GM21515 (cell line): ENCODE measurements at regions not wholly inside any gene's neighbourhood (a gene's known extent, or its start where the extent isn't known, plus 50 kb on each side); places are given as distances from the start of the nearest gene placed in this dataset.
"Not testable (repeated sequence)": the region's sequence is repeated elsewhere in the genome, so short reads cannot be mapped to it uniquely, and the experiment has no call there.

Experiments used
- ATAC-seq: cut with Tn5 transposase; IDR thresholded peaks from one replicate; pipeline ENCODE4 v1.9.1; 2021; ENCODE audit not compliant: unreplicated experiment

DNA sequence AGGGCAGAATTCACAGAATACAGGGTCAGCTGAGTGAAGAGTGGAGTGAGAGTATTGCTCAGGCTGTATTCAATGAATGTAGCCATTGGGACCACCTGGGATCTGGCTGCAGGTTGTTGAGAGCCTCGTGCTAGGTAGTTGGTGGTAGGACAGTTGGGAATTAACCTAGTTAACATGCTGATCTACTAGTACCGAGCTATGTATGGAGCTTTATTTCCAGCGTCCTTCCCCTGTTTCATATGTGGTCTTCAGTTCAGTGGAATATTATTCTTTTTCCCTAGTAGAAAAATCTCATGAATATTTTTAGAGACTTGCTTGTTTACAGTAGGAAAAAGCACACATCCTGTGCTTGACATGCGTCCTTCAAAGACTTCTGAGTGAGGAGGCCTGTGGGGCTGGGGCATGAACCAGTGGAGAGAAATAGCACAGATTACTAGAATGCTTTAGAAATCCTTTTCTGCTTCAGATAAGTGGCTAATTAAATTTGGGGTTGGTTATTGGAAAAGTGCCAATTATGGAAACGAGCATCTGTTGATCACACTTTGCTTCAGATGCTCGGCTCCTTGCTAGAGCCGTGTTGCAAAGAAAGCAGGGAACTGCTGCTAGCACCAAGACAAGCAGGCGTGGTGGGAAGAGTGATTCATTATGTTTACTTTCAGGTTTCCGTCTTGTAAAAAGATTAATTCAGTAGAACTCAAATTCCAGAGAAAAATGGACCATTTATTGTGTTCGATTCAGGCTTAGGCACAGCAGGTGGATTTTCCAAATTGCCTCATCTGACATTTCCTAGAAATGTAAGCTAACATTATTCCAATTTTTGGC, 53.6 kb downstream of the ARF6 start:
- no peak for ATAC-seq

DNA sequence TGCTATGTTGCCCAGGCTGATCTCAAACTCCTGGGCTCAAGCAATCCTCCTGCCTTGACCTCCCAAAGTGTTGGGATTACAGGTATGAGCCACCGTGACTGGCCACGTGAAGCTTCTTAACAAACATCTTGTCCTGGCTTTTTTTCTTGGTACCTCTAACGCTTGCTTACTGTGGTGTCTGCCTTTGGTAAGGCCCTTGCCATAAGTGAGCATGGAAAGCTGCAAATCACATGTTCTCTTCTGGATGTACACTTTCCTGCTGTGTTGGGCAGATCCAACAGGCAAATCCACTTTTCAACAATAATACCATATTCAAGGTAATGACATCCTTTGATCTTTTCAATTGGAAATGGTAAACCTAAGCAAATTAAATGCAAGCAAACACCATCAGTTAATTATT, 54.6 kb downstream of the ARF6 start:
- ATAC-seq, result no peak

DNA sequence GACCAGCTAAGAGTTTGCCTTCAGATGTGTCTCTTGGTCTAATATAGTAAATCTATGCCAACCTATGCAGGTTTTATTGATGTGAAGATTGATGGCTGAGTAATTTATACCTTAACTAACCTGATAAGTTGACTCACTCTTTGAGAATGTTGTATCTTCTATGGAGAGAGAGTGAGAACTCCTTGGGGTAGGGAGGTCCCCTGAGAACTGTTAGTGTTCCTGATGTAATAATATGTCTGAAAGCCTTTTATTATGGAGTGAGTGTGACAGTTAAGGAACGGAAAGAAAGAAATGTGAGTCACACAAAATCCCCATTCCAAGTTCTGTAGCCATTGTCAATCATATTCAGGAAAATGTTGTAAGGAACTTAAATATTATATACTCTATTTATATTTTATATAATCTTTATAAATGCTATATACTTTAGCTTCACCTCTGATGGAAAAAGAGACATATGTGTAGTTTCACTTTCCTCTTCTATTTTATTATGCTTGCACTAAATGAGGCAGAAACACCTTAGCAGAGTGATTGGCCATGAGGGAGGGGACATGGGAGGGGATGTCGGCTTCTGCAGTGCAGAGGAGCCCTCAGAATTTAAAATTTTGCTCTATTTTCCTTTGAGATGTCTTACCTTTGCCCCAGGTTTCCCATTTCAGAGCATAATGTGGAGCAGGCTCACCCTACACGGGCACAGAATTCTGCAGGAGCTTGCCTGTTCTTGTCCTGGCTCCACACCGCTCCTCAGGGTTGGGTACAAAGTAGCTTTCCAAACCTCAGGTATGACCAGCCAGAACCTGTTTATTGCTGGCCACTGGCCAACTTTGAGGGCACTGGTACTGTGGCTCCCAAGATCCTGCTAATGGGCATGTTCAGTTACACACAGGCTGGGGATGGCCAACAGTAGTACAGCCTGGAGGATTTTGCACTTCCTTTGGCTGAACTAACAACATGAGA, 57.7 kb downstream of the ARF6 start:
- ATAC-seq, result no peak

DNA sequence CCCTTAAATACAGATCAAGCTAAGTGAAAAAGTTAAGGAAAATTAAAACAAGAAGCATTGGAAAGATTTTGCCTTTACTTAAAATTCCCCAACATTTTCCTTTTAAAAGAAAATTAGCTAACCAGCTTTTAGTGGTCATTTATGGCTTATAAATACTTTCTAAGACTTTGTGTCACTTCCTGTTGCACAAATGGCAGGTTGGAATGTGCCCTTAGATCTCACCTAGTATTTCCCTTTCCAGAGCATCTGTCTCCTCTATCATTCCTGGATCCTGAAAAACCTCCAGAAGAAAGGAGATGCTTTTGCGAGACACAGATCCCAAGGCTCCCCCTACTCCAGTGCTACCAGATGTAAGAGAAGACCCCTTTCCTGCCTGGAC, 58.3 kb downstream of the ARF6 start:
- no peak for ATAC-seq

DNA sequence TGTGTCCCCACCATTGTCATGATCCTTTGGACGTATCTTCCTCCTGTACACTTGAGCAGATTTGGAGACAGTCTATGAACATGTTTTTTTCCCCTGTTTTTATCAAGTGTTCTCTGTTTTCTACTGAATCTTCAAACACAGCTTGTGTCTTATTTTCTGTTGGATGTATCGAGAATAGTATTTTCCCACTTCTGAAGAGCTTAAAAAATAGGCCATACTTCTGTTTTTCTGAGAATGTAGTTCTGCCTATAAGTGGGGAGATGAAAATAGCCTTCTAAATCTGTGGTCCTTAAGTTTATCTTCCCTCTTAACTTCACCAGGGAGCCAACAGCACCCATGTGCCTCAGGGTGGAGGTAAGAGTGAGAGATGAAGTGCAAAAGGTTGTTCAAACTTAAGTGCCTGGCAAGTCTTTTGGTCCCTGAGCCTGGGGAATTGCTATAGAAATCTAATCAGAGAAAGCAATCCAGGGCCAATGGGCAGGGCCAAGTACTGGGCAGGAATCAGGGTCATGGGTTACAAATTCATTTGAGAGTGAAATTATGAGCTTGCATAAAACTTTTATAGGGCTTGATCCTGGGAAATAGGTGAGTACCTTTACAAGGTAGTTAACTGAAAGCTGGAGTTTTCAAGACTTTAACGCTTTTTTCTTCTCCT, 58.9 kb downstream of the ARF6 start:
- no peak for ATAC-seq

DNA sequence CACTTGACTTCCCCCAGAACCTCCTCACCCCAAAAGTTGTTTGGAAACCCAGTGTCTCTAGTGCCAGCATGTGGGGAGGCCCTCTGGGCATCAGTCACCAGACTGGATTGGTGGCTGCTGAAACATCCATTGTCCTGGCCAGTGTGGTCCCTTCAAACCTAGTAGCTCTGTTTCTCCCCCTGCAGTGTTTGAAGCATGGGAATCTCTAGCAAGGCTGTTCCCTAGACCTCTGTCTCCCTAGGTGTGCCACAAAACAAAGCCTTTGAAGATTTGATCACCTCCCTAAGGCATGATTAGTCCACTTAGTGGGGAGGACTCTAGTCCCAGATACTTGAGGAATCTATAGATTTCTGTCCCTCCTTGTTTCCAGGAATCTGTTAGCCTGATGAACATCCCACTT, 60.3 kb downstream of the ARF6 start:
- ATAC-seq, result no peak

DNA sequence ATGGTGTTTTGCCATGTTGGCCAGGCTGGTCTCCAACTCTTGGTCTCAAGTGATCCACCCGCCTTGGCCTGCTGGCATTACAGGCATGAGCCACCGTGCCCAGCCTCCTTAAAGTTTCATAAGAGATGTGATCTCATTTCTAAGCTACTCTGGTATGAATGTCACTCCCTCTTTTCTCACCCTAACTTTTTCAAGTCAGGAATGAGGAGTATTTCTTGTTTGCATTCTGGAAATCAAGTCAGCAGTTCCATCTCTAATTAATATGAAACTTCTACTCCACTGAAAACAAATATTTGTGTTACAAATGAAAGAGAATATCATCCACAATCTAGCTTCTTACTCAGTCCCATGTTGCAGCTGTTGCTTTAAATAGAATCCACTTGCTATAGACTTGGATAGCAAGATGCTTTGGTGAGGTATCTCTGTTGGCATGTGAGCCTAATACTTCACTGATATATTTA, 61.3 kb downstream of the ARF6 start:
- ATAC-seq, result no peak

DNA sequence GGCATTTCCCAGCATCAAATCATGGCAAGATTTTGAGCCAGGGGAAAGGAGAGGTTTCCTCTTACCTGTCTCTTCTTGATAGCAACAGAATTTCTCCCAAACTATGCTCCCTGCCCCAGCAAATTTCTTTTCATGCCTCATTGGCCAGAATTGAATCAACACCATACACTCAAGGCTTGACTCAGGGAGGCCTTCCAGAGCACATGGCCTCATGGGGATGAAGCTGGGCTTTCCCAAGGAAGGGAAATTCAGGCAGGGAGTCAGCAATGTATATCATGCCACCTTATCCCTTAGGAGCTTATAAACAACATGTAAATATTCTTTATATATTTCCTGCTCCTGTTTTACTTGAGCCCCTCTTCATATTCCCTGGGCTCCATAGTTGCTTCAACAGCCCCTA, 62.1 kb downstream of the ARF6 start:
- ATAC-seq, result no peak

DNA sequence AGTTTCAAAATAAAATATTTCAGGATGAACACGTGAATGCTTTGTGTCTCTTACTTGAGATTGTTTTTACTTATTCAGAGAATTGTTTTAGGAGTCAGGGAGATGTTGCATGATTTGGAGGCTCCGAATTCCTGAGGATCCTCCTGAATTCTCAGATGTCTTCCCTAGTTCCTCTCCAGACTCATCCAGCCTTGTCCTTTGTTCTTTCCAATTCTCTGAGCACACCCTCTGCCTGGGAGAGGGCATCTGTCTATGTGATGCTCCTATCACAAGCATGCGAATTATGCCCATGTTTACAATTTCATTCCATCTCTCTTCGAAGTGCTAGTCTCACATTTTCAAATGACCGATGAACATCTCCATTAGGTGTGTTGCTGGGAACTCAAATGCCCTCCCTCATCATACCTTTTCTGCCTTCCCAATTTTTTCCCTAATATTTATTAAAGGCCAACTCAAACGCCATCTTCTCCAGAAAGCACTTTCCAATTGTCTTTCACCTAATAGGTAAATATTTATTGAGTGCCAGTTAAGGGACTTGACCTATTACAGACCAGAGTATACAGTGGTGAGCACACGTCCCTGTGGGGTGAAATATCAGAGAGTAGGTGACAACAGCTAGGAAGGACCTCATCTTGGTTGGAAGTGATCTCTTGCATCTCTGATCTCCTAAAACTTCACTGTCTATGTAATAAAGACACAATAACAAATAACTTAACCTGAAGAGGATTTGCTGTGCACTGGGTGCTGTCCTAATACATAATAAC, 64.4 kb downstream of the ARF6 start:
- no peak for ATAC-seq

DNA sequence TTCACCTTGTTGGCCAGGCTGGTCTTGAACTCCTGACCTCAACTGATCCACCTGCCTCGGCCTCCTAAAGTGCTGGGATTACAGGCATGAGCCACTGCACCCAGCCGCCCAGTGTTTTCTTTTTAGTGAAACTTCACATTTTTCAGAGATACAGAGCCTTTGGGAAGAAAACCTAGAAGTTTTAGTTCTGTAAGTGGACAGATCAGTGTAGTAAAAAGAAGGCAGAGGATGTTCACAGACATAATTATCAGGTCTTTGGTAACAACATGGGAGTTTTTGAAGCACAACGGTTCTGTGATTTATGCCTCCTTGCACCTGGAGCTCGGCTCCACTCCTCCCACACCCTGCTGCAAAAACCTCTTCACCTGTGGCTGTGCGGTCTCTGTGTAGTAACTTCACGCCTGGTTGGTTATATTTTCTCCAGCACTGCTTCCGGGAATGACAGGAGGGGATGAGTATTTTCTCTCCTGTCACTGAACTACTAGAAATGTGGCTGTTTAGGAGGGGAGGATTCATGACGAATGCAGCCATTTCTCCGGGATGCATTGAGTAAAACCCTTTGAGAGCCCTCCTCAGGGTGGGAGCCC, 67.0 kb downstream of the ARF6 start:
- peak; percentile 62 for ATAC-seq

DNA sequence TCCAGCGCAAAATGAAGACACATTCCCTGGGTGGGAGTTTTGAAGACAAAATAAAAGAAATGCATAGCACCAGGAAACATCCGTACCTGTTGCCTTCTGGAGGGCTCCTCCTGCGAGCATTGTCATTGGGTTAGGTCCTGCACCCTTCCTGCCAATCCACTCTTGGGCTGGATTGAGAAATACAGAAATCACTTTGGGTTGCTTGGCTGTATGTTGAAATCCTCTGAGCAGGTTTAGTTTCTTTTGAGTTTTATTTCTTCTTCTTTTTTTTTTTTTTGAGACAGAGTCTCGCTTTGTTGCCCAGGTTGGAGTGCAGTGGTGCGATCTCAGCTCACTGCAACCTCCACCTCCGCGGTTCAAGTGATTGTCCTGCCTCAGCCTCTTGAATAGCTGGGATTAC, 67.6 kb downstream of the ARF6 start:
- no peak for ATAC-seq

DNA sequence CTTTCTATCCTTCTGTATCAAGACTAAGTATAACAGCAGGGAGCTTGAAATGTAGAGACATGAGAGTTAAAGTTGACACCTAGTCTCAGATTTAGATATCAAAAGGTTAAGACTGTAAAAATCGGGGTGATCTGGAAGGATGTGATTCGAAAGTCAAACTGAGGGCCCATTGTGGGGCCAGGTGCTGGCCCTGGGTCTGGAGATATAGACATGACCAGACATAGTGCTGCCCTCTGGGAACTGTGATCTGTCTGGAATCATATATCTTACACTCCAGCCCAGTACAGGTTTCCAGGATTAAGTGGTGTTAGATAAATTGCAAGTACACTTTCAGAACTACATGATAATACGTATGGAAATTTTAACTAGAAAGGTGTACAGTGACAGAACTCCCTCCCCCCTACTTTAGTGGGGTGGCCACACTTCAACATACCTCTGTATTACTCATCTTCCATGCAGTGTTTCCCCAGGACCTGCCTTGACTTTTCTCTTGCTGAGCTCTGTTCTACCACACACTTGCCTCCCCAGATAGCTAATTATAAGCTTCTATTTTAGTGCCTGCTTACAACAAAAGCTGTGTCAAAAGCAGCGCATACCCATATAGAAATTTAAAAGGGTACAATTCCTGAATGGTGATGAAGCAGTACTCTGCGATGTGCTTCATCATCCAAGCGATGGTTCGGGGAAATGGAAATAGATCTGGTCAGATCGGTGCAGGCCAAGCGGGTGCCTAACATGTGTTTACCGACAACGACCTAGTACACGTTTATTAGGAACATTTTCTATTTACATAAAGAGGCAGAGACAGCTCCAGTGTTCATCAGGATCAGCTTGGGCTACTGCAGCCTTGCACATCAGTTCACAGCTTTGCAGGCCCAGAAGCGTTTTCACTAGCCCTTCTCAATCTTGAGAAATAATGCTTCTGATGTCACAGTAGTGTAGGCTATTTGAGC, 68.7 kb downstream of the ARF6 start:
- no peak for ATAC-seq

DNA sequence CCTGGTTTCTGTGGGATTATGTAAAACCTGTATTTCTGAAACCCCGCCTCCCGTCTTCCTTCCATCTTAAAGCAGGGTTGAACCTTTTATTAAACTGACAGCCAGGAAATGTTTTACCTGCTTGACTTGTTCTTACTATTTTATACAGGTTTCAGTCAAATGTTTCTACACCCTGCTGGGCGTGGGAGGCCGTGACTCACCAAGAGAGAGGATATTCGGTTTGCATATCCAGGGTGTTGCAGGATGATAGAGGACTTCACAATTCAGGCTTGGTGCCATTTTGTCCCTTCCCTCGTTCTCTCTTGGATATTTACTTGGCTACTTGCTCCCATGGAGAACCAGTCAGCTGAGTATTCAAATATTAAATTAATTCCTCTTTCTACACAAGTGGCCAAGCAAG, 69.7 kb downstream of the ARF6 start:
- ATAC-seq, result no peak

DNA sequence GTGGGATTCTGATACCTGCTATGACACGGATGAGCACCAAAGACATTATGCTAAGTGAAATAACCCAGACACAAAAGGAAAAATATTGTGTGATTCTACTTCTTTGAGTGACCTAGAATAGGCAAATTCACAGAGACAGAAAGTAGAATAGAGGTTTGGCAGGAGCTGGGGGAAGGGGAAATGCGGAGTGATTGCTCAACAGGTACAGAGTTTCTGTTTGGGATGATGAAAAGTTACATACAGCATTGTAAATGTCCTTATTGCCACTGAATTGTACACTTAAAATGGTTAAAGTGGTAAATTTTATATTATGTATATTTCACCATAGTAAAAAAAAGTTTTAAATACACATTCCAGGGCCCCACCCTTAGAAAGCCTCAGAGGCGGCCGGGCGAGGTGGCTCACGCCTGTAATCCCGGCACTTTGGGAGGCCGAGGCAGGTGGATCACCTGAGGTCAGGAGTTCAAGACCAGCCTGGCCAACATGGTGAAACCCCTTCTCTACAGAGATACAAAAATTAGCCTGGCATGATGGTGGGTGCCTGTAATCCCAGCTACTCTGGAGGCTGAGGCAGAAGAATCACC, 72.3 kb downstream of the ARF6 start:
- not testable (repeated sequence) for ATAC-seq

DNA sequence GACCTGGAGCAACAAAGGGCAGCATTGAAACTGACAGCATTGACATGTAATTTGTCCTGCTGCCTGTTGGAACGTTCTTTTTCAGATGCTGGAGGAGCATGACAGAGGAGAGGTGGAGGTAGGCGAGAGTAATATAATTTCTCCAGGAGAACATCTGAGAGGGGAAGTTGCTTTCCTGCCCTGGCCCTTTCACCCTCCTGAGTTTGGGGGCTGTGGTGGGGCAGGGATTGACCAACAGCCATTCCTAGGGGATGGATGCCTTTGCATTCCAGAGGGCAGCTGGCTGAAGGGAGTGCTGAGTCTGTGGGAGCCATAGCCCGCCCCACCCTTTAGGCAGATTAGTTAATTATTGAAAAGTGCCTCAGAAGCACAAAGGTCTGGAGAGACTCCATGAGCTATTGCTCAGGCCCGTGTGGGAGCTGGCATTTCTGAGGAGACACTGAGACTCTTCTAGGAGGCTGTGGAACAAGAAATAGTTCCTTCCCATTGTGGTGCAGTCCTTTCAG, 73.5 kb downstream of the ARF6 start:
- ATAC-seq, result no peak

DNA sequence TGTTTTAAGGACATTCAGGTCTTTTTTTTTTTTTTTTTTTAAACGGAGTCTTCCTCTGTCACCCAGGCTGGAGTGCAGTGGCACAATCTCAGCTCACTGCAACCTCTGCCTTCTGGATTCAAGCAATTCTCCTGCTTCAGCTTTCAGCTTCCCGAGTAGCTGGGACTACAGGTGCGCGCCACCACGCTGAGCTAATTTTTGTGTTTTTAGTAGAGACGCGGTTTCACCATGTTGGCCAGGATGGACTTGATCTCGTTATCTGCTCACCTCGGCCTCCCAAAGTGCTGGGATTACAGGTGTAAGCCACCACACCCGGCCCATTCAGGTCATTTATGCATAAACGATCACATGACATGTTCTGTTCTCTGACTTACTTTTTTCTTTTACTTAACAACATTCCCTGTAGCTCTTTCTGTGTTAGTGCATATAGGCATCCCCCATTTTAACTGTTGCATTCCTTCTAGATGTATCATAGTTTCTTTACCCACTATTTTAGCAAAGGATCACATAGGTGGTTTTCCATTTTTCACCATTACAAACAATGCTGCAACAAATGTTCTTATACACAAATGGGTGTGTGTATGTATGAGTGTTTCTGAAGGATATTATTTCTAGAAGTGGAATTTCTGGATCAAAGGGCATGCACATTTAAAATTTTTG, 74.2 kb downstream of the ARF6 start:
- ATAC-seq, result no peak

DNA sequence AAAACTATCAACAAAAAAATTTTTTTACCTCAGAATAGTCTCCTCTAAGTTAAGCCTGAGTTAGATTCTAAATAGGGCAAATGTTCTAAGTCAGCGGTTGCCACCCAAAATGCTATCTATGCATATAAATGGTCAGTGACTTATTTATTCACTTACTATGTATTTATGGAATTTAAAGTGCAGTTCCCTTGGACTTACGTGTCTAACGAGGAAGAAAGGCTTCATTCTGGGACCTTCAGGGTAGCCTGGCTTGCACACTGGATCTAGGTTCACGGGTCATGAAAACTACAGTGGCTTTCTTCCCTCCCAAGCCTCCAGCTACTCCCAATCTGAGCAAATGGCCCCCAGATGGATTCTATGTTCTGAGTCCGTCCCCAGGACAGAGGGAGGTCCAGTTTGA, 77.1 kb downstream of the ARF6 start:
- no peak for ATAC-seq

DNA sequence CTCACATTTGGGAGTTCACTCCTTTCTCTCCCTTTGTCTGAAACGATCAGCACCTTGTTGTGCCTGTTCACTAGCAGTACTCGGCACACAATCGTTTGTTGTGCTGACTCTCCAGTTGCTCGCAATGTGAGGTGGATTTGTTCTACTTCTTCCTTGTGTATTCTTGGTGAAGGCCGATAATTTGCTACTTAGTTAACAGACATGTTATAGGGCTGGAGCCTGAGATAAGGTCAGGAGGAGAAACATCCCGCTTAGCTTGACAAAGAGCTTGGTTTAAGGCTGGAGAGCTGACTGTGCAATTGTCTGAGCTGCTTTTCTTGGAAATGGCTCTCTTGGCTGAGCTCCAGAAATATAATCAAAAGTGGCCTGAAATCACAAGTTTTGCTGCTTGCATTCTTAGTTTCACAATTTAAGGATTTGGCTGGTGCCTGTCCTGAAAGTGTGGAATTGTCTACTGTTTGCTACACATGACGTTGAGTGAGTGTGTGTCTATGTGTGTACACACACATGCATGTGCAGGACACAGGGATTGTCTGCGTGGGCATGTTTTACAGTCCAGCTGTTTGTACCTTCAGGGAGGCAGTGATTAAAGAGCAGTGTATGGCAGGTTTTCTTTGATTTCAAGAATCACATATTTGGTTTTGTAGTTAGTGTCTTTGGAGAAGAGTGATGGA, 77.7 kb downstream of the ARF6 start:
- ATAC-seq, result peak; percentile 24
